T-helper 2 cell treated with Interferon-gamma antibody and Interleukin-4, amounts not matched to agents 5 μg/mL and 100 μg/mL, for 36 hours (primary cell): ENCODE measurements at regions not wholly inside any gene's neighbourhood (a gene's known extent, or its start where the extent isn't known, plus 50 kb on each side); places are given as distances from the start of the nearest gene placed in this dataset.
"Not testable (repeated sequence)": the region's sequence is repeated elsewhere in the genome, so short reads cannot be mapped to it uniquely, and the experiment has no call there.

Experiments used
- DNase-seq: peaks from one replicate; pipeline ENCODE4 v3.0.0; 2021; ENCODE audit warnings: low spot score
- H3K27ac Mint-ChIP-seq: one replicate; pipeline ENCODE4 v1.8.0; 2021; ENCODE audit warnings: mild to moderate bottlenecking, mixed read lengths
- H3K27me3 Mint-ChIP-seq: one replicate; pipeline ENCODE4 v1.8.0; 2021; ENCODE audit warnings: low read depth, mixed read lengths
- H3K36me3 Mint-ChIP-seq: one replicate; pipeline ENCODE4 v1.8.0; 2021; ENCODE audit warnings: low read depth, mixed read lengths
- H3K4me1 Mint-ChIP-seq: one replicate; pipeline ENCODE4 v1.8.0; 2021; ENCODE audit warnings: low read depth, mixed read lengths
- H3K4me3 Mint-ChIP-seq: one replicate; pipeline ENCODE4 v1.8.0; 2022; ENCODE audit warnings: mild to moderate bottlenecking, moderate library complexity, mixed read lengths
- H3K9me3 Mint-ChIP-seq: one replicate; pipeline ENCODE4 v1.8.0; 2021; ENCODE audit warnings: mixed read lengths

DNA sequence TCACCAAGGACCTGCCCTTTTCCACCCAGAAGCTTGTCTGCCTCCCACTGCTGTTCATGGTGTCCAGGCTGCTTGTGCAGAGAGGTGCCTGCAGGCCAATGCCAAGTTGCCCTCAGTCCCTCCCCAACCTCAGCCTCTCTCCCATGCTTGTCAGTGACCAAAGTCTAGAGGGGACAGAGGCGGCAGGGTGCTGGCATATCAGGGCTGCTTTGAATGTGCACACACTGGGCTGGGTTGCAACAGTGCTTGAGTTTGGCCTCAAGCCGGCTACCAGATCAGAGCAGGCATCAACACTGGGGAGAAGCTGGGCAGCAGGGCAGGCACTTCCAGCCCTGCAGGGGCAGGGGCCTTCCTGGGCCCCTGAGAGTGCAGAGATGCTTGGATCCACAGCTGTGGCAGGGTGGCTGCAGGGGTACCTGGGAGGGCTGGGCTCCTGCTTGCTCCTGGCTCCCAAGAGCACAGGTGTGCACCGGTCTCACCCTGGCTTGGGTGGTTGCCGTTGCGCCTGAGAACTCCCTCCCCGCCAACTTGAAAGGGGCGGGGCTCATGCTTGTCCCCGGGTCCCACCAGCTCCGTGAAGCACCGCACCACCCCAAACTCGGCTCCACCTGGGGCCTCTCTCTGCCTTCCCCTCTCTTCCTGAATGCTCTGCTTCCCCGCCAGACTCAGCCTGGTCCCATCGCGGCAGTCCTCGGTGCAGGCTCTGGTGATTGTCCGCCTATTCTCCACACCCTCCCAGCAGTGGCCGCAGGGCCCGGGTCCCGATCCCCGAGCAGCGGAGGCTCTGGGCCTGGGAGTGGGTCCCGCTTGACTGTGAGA, 1681.9 kb upstream of the ADGRL3 start:
- H3K4me3 Mint-ChIP-seq = no peak overlapping the region
- no peaks in the 10 kb centered on the region for H3K27me3 Mint-ChIP-seq
- H3K27ac Mint-ChIP-seq = no peak overlapping the region
- H3K9me3 Mint-ChIP-seq = peaks cover 8% of the 10 kb centered on the region
- H3K4me1 Mint-ChIP-seq = no peaks in the 10 kb centered on the region
- no peaks in the 10 kb centered on the region for H3K36me3 Mint-ChIP-seq
- no peak for DNase-seq

DNA sequence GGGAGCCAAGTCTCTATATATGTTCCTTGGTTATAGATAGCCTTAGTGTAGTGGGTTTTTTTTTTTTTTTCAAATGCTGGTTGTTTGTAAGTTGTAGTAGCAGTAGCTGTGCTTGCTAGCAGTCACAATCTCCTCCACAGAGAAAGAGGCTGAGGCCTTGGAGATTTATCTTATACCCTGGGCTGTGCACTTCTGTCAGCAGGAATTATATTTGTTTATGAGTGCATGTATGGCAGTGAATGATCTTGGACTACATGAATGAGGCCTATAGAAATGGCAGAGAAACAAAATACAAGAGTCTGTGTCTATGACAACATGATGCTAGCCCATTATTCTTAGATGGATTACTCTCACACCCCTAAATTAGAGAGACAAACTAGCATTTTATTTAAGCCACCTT, 1674.2 kb upstream of the ADGRL3 start:
- H3K27me3 Mint-ChIP-seq = no peaks in the 10 kb centered on the region
- no peak overlapping the region for H3K4me3 Mint-ChIP-seq
- DNase-seq = no peak
- H3K4me1 Mint-ChIP-seq = no peaks in the 10 kb centered on the region
- H3K9me3 Mint-ChIP-seq = peaks cover 31% of the 10 kb centered on the region
- H3K36me3 Mint-ChIP-seq = no peaks in the 10 kb centered on the region
- no peak overlapping the region for H3K27ac Mint-ChIP-seq

DNA sequence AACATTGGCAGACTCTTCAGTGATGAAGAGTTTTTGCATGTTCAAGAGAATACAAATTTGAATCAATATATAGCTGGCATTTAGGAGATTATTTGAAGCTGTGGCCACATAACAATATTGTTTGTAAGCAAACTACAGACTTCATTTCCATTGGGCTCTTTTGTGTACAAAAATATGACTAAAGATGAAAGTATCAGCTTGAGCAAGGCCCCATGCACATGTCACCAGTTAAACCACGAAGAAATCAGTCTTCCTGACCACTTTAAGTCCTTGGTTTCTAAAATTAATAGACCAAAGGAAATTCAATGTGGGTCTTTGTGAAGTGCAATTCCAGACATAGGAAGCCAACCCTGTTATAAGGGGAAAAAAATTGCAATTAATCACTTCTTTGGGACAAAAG, 1664.6 kb upstream of the ADGRL3 start:
- Mint-ChIP-seq H3K9me3 (peaks cover 8% of the 10 kb centered on the region), H3K4me3 (no peak overlapping the region), H3K27me3 (no peaks in the 10 kb centered on the region), H3K4me1 (no peaks in the 10 kb centered on the region), H3K27ac (no peak overlapping the region), H3K36me3 (no peaks in the 10 kb centered on the region)
- no peak for DNase-seq

DNA sequence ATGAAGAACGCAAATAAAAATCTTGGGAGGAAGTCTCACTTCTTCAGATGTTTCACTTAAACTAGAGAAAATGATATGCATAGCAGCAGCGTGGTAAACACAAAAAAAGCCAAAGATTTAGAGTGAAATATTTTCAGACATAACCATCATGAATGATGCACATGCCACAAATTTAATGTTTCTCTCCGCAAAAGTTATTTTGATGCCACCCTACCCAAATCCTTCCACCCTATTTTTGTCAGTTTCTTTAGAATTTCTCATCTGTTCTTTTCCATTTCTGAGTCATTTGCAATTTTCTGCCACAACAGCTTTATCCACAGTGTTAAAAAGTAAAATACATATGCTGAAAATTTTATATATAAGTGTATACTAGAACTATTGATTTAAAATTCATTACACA, 1663.7 kb upstream of the ADGRL3 start:
- H3K4me1 Mint-ChIP-seq = no peaks in the 10 kb centered on the region
- no peaks in the 10 kb centered on the region for H3K36me3 Mint-ChIP-seq
- no peak overlapping the region for H3K4me3 Mint-ChIP-seq
- H3K9me3 Mint-ChIP-seq = peaks cover 8% of the 10 kb centered on the region
- no peak overlapping the region for H3K27ac Mint-ChIP-seq
- H3K27me3 Mint-ChIP-seq = no peaks in the 10 kb centered on the region
- no peak for DNase-seq

DNA sequence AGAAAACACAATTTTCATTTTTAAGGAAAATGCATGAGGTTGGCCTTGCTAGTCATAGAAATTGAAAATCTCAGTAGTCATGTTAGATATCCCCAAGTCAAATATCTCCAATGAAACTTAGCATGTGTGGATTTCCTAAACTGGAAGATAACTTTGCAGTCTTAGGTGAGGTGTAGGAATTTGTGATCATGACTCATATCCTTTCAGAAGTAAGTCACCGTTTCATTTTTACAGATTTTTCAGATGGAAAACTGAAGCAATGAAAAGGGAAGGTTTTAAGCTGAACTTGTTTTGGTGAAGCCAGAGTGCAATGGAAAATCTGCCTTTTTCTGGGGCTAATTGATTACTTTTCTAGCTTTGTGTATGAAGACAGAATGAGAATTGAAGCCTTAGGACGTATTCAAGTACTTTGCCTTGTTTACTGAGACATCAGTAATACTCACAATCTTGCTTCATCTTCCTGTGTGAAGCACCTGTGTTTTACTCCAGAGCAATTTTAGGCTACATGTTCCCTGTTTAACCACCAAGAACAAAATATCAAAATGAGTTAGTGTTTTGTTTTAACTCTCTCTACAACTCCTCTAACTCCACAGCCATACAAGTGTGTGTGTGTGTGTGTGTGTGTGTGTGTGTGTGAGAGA, 1662.8 kb upstream of the ADGRL3 start:
- Mint-ChIP-seq H3K9me3 (peaks cover 8% of the 10 kb centered on the region), H3K27ac (no peak overlapping the region), H3K27me3 (no peaks in the 10 kb centered on the region), H3K4me1 (no peaks in the 10 kb centered on the region), H3K4me3 (no peak overlapping the region), H3K36me3 (no peaks in the 10 kb centered on the region)
- DNase-seq = no peak

DNA sequence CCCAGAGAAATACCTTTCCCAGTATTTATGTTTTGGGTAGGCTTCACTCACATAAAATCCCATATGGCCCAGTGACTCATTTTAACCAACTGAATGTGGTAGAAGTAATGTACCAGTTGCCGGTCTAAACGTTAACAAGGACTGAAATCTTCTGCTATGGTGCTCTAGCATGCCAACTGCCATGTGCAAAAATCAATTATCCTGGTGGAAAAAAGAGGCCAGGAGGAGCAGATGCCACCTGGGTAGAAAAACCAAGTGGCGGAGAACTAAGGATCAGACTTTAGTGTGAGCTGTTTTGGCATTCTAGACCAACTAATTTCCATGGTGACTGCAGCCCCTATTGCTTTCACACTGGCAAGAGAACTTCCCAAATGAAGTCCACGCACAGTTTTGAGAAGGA, 1660.7 kb upstream of the ADGRL3 start:
- Mint-ChIP-seq H3K36me3 (no peaks in the 10 kb centered on the region), H3K4me3 (no peak overlapping the region), H3K27me3 (no peaks in the 10 kb centered on the region), H3K9me3 (peaks cover 4% of the 10 kb centered on the region), H3K4me1 (no peaks in the 10 kb centered on the region), H3K27ac (no peak overlapping the region)
- DNase-seq = no peak

DNA sequence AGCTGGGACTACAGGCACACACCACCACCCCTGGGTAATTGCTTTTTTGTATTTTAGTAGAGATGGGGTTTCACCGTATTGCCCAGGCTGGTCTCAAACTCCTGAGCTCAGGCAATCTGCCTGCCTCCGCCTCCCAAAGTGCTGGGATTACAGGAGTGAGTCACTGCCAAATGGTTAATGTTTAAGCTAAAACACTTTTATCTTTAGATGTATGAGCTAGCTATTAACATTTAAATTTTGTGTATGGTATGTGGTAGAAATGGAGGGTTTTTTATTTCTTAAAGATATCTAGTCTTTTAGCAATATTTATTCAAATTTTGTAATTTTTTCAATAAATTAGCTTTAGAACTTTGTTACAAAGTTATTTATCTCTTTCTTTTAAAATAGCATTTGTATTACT, 1659.8 kb upstream of the ADGRL3 start:
- no peak overlapping the region for H3K27ac Mint-ChIP-seq
- H3K9me3 Mint-ChIP-seq = peaks cover 4% of the 10 kb centered on the region
- H3K36me3 Mint-ChIP-seq = no peaks in the 10 kb centered on the region
- no peak for DNase-seq
- H3K4me3 Mint-ChIP-seq = no peak overlapping the region
- H3K4me1 Mint-ChIP-seq = no peaks in the 10 kb centered on the region
- no peaks in the 10 kb centered on the region for H3K27me3 Mint-ChIP-seq

DNA sequence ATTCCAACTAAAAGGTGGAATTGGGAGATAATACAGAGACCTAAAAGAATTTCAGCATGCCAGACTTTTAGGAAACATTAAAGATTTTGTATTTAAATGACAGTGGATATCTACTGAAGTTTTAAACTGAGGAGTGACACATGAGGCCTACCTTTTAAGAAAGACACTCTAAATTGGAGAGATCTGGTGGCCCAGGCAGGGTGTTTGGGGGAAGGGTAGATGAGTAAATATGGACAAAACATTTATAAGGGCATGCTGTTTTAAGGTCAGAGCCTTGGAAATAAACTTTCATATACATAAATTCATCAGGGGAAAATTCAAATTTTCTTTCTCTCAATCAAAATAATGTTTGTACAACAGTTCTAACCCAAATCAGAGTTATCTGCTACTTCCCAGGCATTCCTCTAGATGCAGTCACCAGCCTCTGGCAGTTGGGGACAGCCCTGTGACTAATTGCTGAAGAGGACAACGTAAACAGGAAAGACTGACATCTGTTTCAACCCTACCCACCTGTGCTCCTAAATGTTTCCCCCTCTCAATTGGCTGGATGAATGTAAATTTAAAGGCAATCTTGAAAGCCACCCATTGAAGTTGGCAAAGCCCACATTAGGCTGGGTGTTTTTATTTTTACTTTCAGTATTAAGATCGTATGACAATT, 1646.9 kb upstream of the ADGRL3 start:
- Mint-ChIP-seq H3K27ac (no peak overlapping the region), H3K9me3 (peaks cover 8% of the 10 kb centered on the region), H3K27me3 (no peaks in the 10 kb centered on the region), H3K36me3 (no peaks in the 10 kb centered on the region), H3K4me3 (peak overlapping the region; percentile 29), H3K4me1 (no peaks in the 10 kb centered on the region)
- DNase-seq = no peak

DNA sequence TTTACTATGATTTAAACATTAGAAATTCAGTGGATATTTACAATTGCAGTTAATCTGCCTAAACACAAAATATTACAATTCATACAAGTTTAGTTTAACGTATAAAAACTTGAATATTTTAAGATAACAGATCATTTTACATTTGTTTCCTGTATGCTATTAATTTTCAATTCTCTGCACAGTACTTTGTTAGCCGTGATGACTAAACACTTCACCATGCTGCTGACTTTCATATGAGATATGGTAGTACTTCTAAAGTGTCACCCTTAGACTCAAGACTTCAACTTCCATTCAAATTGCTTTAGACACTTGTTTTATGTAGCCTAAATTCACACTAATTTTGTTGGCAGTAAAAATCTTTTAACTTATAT, 1646.4 kb upstream of the ADGRL3 start:
- no peak for DNase-seq
- no peaks in the 10 kb centered on the region for H3K36me3 Mint-ChIP-seq
- peaks cover 12% of the 10 kb centered on the region for H3K9me3 Mint-ChIP-seq
- no peaks in the 10 kb centered on the region for H3K4me1 Mint-ChIP-seq
- H3K4me3 Mint-ChIP-seq = no peak overlapping the region
- H3K27ac Mint-ChIP-seq = no peak overlapping the region
- no peaks in the 10 kb centered on the region for H3K27me3 Mint-ChIP-seq

DNA sequence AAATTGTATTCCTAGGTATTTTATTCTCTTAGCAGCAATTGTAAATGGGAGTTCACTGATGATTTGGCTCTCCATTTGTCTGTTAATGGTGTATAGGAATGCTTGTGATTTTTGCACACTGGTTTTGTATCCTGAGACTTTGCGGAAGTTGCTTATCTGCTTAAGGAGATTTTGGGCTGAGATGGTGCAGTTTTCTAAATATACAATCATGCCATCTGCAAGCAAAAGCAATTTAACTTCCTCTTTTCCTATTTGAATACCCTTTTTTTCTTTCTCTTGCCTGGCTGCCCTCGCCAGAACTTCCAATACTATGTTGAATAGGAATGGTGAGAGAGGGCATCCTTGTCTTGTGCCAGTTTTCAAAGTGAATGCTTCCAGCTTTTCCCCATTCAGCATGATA, 1643.9 kb upstream of the ADGRL3 start:
- DNase-seq = not testable (repeated sequence)

DNA sequence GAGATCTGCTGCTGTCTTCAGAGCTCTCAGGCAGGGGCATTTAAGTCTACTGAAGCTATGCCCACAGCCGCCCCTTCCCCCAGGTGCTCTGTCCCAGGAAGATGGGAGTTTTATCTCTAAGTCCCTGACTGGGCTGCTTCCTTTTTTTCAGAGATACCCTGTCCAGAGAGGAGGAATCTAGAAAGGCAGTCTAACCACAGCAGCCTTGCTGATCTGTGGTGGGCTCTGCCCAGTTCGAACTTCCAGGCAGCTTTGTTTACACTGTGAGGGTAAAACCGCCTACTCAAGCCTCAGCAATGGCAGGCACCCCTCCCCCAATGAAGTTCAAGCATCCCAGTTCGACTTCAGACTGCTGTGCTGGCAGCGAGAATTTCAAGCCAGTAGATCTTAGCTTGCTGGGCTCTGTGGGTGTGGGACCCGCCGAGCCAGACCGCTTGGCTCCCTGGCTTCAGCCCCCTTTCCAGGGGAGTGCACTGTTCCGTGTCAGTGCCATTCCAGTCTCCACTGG, 1639.9 kb upstream of the ADGRL3 start:
- not testable (repeated sequence) for H3K27me3 Mint-ChIP-seq, H3K4me3 Mint-ChIP-seq, H3K27ac Mint-ChIP-seq, H3K4me1 Mint-ChIP-seq, H3K36me3 Mint-ChIP-seq, DNase-seq
- peaks cover 21% of the 10 kb centered on the region for H3K9me3 Mint-ChIP-seq

More for the DNA sequence above, 1643.9 kb upstream of the ADGRL3 start:
- not testable (repeated sequence) for H3K4me3 Mint-ChIP-seq, H3K27ac Mint-ChIP-seq, H3K4me1 Mint-ChIP-seq, H3K36me3 Mint-ChIP-seq, H3K27me3 Mint-ChIP-seq
- peaks cover 17% of the 10 kb centered on the region for H3K9me3 Mint-ChIP-seq

DNA sequence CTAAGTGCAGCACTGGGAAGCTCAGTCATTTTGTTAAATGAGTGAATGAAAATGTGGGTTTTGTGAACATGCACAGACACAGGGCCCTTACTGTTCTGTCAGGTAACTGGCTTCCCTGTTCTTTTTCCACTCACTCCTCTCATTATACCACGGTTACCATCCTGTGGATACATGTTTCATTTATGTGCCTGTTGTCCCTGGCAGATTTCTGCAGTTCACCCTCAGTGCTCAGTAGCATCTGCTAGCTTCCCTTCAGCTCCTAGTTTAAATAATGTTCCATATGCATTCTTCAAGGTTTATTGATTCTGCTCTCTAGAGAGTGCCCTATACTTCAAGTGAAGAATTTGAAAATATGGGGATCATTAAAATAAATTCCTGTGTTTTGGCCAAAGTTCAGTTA, 1634.3 kb upstream of the ADGRL3 start:
- Mint-ChIP-seq H3K9me3 (peaks cover 6% of the 10 kb centered on the region), H3K27ac (no peak overlapping the region), H3K36me3 (no peaks in the 10 kb centered on the region), H3K4me1 (no peaks in the 10 kb centered on the region), H3K4me3 (no peak overlapping the region), H3K27me3 (no peaks in the 10 kb centered on the region)
- no peak for DNase-seq

DNA sequence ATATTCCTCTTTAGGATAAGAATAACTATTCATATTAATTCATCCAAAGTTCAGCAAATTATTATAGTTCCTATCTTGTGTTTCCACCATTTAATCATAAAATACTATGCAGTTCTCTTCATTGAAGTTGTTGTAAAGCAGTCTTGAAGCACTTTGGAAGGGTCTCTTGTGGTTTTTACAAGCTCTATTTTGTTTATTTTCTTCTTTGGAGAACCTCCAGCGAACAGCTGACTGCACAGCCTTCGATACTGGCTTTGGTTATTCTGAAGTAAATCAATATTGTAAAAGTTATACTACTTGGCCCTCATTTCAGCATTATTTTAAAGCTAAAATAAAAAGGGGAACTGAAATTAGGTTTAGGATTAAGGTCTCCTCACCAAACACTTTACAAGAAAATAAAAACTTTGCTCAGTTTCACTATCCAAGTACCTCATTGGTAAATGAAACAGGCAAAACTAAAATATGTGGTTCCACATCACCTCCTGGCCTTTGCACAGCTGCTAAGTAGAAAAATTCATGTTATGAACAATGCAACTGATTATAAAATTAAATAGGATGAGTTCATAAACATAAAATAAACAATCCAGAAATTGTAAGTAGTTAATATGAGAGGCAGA, 1629.2 kb upstream of the ADGRL3 start:
- Mint-ChIP-seq H3K4me1 (no peaks in the 10 kb centered on the region), H3K27me3 (no peaks in the 10 kb centered on the region), H3K4me3 (no peak overlapping the region), H3K9me3 (peaks cover 3% of the 10 kb centered on the region), H3K27ac (no peak overlapping the region), H3K36me3 (no peaks in the 10 kb centered on the region)
- DNase-seq = no peak
